Retinal pigment epithelial cell (primary cell): ENCODE measurements at regions not wholly inside any gene's neighbourhood (a gene's known extent, or its start where the extent isn't known, plus 50 kb on each side); places are given as distances from the start of the nearest gene placed in this dataset.
A peak's percentile ranks its signal among the peaks of the same experiment; 100 is the strongest.

ENCODE experiments used
- DNase-seq: peaks from one replicate; pipeline ENCODE4 v3.0.0-alpha.2; 2010; ENCODE audit warnings: low read depth
- H3K4me3 ChIP-seq: 2 replicates; pipeline ENCODE4 v1.5.1; 2011; ENCODE audit warnings: mild to moderate bottlenecking, low read length, control low read depth, moderate library complexity
- TF ChIP-seq, protein P1 (sequence below): conservative IDR thresholded peaks from 2 replicates; pipeline ENCODE4 v1.5.1; 2011; ENCODE audit warnings: low read depth, low read length, control low read depth, inconsistent platforms

DNA sequence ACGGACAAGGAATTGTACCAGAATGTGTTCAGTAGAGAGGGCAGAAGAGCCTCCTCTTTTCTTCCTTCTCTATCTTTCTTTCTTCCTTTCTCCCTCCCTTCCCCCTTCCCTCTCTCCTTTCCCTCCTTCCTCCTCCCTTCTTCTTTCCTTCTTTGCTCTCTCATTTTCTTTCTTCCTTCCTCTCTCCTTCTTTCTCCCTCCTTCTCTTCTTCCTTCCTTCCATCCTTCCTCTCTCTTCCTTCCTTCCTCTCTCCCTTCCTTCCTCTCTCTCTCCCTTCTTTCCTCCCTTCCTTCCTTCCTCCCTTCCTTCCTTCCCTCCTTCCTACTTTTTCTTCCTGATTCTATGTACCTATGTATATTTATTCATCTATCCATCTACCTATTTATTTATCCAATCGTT is 59.7 kb upstream of the SDK2 start:
- no peak overlapping the region for H3K4me3 ChIP-seq
- no peak for DNase-seq
- TF ChIP-seq, protein P1, sequence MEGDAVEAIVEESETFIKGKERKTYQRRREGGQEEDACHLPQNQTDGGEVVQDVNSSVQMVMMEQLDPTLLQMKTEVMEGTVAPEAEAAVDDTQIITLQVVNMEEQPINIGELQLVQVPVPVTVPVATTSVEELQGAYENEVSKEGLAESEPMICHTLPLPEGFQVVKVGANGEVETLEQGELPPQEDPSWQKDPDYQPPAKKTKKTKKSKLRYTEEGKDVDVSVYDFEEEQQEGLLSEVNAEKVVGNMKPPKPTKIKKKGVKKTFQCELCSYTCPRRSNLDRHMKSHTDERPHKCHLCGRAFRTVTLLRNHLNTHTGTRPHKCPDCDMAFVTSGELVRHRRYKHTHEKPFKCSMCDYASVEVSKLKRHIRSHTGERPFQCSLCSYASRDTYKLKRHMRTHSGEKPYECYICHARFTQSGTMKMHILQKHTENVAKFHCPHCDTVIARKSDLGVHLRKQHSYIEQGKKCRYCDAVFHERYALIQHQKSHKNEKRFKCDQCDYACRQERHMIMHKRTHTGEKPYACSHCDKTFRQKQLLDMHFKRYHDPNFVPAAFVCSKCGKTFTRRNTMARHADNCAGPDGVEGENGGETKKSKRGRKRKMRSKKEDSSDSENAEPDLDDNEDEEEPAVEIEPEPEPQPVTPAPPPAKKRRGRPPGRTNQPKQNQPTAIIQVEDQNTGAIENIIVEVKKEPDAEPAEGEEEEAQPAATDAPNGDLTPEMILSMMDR, result no peak

DNA sequence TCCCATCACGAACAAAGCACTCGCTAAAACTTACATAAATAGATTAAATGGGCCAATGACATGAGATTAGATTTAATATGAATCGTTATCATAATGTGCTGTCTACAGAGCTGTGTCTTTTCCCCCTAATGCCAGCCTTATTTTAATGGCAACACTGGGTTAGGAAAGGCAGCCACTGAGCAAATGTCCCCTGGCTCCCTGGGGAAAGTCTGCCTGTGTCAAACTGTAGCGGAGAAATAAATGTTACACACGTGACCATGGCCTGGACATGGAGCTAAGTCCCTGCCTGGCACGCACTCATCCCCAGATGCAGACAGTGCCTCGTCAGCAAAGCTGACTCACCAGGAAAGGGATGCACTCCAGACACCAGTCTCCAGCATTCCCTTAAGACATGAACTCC is 61.3 kb upstream of the SDK2 start:
- TF ChIP-seq, protein P1, result no peak
- no peak overlapping the region for H3K4me3 ChIP-seq
- DNase-seq, result no peak

DNA sequence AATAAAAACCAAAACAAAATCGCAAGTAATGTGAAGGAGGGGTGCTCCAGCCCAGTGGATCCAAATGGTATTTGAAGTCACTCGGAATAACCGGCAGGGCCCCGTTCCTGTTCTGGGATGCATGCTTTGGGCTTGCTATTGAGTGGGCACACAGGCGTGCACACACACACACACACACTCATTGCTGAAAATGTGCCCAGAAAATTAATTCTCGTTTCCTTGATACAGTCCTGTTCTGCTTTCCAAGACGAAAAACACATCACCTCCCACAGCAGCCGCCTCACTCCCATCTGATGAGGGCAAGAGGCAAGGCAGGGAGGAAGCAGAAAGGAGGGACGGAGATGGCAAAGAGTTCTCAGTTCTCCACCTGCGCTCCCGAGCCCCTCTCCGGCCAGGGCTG is 62.2 kb upstream of the SDK2 start:
- DNase-seq, result no peak
- TF ChIP-seq, protein P1, result no peak
- H3K4me3 ChIP-seq, result no peak overlapping the region

DNA sequence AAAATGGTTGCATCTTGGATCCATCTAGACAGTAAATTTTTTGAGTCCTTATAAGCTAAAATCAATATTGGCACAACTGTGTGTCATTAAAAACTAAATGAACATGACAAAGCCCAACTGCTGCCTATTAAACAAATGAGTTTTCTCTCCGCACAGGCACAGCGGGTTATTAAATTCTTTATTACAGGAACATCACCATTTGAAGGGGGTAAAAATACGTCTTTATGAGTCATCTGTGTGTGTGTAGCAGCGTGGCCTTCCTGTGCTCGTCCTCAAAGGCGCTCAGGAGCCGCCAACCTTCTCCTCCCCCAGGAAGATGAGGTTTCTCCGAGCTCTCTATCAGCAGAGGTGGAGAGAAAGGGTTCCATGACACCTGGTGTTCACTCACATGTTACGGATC is 62.6 kb upstream of the SDK2 start:
- no peak overlapping the region for H3K4me3 ChIP-seq
- TF ChIP-seq, protein P1, result no peak
- DNase-seq, result no peak

DNA sequence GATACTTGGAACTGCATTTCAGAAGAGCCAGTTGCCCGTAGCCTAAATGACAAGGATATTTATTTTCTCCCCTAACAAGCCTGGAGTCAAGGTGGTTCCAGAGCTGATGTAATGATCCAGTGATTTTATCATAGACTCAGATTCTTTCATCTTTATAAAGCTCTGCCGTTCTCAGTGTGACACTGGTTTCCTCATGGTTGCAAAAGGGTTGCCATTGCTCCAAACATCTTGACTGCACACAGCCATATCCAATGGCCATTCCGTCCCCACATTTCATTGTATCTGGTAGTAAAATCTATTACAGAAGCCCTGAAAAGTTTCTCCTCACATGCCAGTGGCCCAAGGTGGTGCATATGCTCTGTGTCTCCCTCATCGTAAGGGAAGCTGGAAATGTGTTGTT is 63.1 kb upstream of the SDK2 start:
- H3K4me3 ChIP-seq, result no peak overlapping the region
- DNase-seq, result no peak
- TF ChIP-seq, protein P1, result no peak

DNA sequence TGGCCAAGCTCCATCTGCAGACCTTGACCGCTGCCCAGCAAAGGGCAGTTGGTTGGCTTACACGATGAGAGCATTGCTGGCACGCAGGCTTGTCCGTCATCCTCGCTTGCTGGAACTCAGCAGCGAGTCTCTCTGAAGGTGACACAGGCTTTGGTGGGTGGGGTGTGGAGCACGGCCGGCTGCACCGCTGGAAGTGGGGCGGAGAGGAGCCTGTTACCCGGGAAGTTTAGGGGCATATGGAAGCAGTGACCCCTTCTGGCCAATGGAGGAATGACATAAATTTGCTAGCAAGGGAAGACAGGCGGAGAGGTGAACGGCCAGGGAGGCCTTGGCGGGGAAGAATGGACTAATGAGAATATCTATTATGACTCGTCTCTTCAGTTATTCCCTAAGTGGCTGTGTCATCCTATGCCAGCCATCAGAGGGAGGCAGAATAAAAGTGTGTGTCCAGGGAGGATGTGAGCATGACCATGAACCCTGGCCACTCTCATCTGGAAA is 65.9 kb upstream of the SDK2 start:
- no peak overlapping the region for H3K4me3 ChIP-seq
- TF ChIP-seq, protein P1, result peak; percentile 77
- peak; percentile 2 for DNase-seq

DNA sequence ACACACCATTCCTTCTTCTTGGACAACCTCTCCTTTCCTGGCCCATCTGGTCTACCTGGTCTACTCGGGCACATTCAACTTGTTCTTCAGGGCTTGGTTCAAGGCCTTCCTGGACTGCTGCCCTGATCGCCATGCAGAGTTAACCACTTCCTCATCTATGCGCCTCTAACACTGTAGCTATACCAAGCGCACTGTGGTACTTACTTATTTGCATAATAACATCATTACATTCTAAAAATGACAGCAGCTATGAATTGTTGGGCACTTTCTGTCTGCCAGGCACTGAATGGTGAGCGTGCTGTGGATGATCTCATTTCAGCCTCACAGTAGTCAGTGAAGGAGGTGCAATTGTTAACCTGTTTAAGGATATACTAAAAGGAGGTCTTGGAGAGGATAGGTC is 66.9 kb upstream of the SDK2 start:
- TF ChIP-seq, protein P1, result no peak
- no peak overlapping the region for H3K4me3 ChIP-seq
- no peak for DNase-seq
